Fibroblast of lung (primary cell): ENCODE measurements at regions not wholly inside any gene's neighbourhood (a gene's known extent, or its start where the extent isn't known, plus 50 kb on each side); places are given as distances from the start of the nearest gene placed in this dataset.

Experiments
- DNase-seq, 2 donors: peaks; one replicate each; pipeline versions ENCODE4 v3.0.0 to v3.0.0-alpha.2; 2010; ENCODE audit warnings: low read depth in 2 of 2
- H2AFZ ChIP-seq: 2 replicates; pipeline ENCODE4 v1.5.1; 2012; ENCODE audit warnings: low read length, control low read depth, inconsistent platforms
- H3K27ac ChIP-seq: 2 replicates; pipeline ENCODE4 v1.5.1; 2011; ENCODE audit warnings: low read length, control low read depth; ENCODE audit not compliant: insufficient read depth
- H3K27me3 ChIP-seq: 2 replicates; pipeline ENCODE4 v1.5.1; 2011; ENCODE audit warnings: mild to moderate bottlenecking, low read length; ENCODE audit not compliant: control insufficient read depth, insufficient read depth
- H3K36me3 ChIP-seq: 2 replicates; pipeline ENCODE4 v1.5.1; 2011; ENCODE audit warnings: low read length; ENCODE audit not compliant: control insufficient read depth, insufficient read depth
- H3K4me1 ChIP-seq: 2 replicates; pipeline ENCODE4 v1.5.1; 2011; ENCODE audit warnings: low read length; ENCODE audit not compliant: control insufficient read depth, insufficient read depth; ENCODE audit errors: extremely low read depth
- H3K4me2 ChIP-seq: 2 replicates; pipeline ENCODE4 v1.5.1; 2011; ENCODE audit warnings: low read length, control low read depth; ENCODE audit not compliant: insufficient read depth; ENCODE audit errors: extremely low read depth
- H3K4me3 ChIP-seq, 4 experiments: fragments of 200-600 bp in 1 of 4; sonication (generic) in 1 of 4; replicated peaks in 1 of 4; 2 replicates each; pipeline ENCODE4 v1.5.1; 2011 to 2016; ENCODE audit warnings: low read length in 4 of 4, low read depth in 3 of 4, mild to moderate bottlenecking in 3 of 4, control low read depth in 2 of 4, inconsistent platforms in 1 of 4, mixed read lengths in 1 of 4; ENCODE audit not compliant: insufficient read depth in 1 of 4; ENCODE audit errors: control extremely low read depth in 1 of 4
- H3K79me2 ChIP-seq: 2 replicates; pipeline ENCODE4 v1.5.1; 2012; ENCODE audit warnings: mild to moderate bottlenecking, low read length, inconsistent platforms; ENCODE audit not compliant: control insufficient read depth, insufficient read depth
- H3K9ac ChIP-seq: 2 replicates; pipeline ENCODE4 v1.5.1; 2011; ENCODE audit warnings: mild to moderate bottlenecking, low read length, control low read depth; ENCODE audit not compliant: insufficient read depth
- H3K9me3 ChIP-seq: 2 replicates; pipeline ENCODE4 v1.5.1; 2012; ENCODE audit warnings: low read depth, low read length; ENCODE audit not compliant: control insufficient read depth, insufficient read depth
- H4K20me1 ChIP-seq: 2 replicates; pipeline ENCODE4 v1.5.1; 2011; ENCODE audit warnings: low read length; ENCODE audit not compliant: control insufficient read depth, insufficient read depth; ENCODE audit errors: extremely low read depth
- EZH2 ChIP-seq: IDR thresholded peaks from 2 replicates; pipeline ENCODE4 v1.5.1; 2012; ENCODE audit warnings: low read length, control low read depth, mild to moderate bottlenecking; ENCODE audit errors: missing control alignments
- TF ChIP-seq, protein P1 (sequence below), 2 donors: IDR thresholded peaks in 1 of 2; conservative IDR thresholded peaks in 1 of 2; 1 replicate in 1 of 2; 2 replicates in 1 of 2; pipeline ENCODE4 v1.5.1; 2011 to 2012; ENCODE audit warnings: low read length in 2 of 2, control low read depth in 1 of 2, inconsistent platforms in 1 of 2, low read depth in 1 of 2, mild to moderate bottlenecking in 1 of 2

DNA sequence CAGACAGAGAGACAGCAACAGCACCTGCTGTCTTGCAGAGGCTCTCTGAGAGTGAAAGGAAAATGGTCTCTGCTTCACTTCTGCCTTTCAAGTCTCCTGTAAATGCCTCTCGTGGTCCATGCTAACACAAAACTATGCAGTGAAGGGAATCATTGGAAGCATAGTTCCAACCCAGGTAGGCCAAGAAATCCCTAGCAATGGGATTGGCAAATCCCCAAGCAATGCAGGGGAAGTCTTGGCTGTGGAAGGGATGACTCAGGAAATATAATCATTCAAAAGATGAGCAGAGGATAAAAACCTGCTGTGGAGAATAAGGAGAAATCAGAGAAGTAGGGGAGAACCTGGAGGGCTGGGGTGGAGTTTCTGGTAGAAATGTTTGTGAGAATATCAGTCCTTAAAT is 216.1 kb upstream of the ZBED5 start:
- Histone ChIP-seq H3K4me3 (no peak overlapping the region), H3K36me3 (no peaks in the 10 kb centered on the region), H3K4me2 (no peak overlapping the region), H3K4me1 (no peaks in the 10 kb centered on the region), H2AFZ (no peak overlapping the region), H3K27me3 (peaks cover 22% of the 10 kb centered on the region), H3K27ac (no peak overlapping the region), H3K9ac (no peak overlapping the region), H3K9me3 (no peaks in the 10 kb centered on the region), H3K79me2 (no peaks in the 10 kb centered on the region), H4K20me1 (no peaks in the 10 kb centered on the region)
- TF ChIP-seq EZH2: no peak
- TF ChIP-seq, protein P1, sequence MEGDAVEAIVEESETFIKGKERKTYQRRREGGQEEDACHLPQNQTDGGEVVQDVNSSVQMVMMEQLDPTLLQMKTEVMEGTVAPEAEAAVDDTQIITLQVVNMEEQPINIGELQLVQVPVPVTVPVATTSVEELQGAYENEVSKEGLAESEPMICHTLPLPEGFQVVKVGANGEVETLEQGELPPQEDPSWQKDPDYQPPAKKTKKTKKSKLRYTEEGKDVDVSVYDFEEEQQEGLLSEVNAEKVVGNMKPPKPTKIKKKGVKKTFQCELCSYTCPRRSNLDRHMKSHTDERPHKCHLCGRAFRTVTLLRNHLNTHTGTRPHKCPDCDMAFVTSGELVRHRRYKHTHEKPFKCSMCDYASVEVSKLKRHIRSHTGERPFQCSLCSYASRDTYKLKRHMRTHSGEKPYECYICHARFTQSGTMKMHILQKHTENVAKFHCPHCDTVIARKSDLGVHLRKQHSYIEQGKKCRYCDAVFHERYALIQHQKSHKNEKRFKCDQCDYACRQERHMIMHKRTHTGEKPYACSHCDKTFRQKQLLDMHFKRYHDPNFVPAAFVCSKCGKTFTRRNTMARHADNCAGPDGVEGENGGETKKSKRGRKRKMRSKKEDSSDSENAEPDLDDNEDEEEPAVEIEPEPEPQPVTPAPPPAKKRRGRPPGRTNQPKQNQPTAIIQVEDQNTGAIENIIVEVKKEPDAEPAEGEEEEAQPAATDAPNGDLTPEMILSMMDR (conservative IDR thresholded peaks at IDR 0.05 in 1 of 2, IDR thresholded peaks at IDR 0.05 in 1 of 2; ENCODE audit: low read depth in 1 of 2, low read length in 2 of 2): no peak
- no peak for DNase-seq

DNA sequence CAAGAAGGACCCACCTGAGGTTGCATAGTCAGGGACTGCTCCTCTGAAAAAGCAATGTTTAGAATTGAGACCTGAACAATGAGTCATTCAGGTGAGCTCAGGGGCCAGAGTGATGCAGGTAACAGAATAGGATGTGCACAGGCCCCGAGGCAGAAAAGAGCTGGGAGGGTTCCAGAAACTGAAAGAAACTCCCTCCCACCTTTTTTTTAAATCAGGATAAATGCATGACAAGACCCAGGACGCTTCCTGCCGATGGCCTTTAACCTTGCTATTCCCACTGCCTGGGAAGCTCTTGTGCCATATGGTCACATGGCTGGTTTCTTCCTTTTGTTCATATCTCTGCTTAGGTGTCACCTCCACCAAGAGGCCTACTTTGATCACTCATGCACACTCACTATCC is 214.2 kb upstream of the ZBED5 start:
- H2AFZ ChIP-seq: no peak overlapping the region
- DNase-seq: no peak
- no peaks in the 10 kb centered on the region for H3K4me1 ChIP-seq
- H3K4me2 ChIP-seq: no peak overlapping the region
- H4K20me1 ChIP-seq: no peaks in the 10 kb centered on the region
- no peak overlapping the region for H3K9ac ChIP-seq
- peaks cover 13% of the 10 kb centered on the region for H3K27me3 ChIP-seq
- TF ChIP-seq EZH2: no peak
- TF ChIP-seq, protein P1 (conservative IDR thresholded peaks at IDR 0.05 in 1 of 2, IDR thresholded peaks at IDR 0.05 in 1 of 2; ENCODE audit: low read depth in 1 of 2, low read length in 2 of 2): no peak
- no peak overlapping the region for H3K27ac ChIP-seq
- no peaks in the 10 kb centered on the region for H3K36me3 ChIP-seq
- no peaks in the 10 kb centered on the region for H3K9me3 ChIP-seq
- no peaks in the 10 kb centered on the region for H3K79me2 ChIP-seq
- H3K4me3 ChIP-seq: no peak overlapping the region

DNA sequence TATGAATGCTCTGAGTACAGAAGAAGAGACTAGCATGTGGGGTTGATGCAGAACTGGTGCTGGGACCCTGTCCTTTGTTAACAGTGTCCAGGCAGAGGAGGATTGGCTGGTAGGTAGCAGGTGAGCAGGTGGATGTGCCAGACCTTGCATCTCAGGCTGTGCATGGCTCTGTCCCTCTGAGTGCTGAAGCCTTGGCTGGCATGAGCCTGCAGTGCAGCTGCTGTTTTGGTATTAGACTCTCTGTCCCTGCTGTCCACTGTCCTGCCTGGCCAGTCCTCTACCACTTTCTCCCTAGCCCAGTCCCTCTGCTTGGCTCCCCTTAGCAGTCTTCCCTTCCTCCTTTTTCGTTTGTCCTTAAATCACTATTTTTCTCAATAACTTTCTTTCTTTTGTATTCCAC is 213.6 kb upstream of the ZBED5 start:
- Histone ChIP-seq H3K27me3 (peaks cover 15% of the 10 kb centered on the region), H3K36me3 (no peaks in the 10 kb centered on the region), H4K20me1 (no peaks in the 10 kb centered on the region), H3K9ac (no peak overlapping the region), H3K4me3 (no peak overlapping the region), H3K27ac (no peak overlapping the region), H3K9me3 (no peaks in the 10 kb centered on the region), H3K4me1 (no peaks in the 10 kb centered on the region), H3K4me2 (no peak overlapping the region), H3K79me2 (no peaks in the 10 kb centered on the region), H2AFZ (no peak overlapping the region)
- no peak for DNase-seq
- TF ChIP-seq, protein P1 (conservative IDR thresholded peaks at IDR 0.05 in 1 of 2, IDR thresholded peaks at IDR 0.05 in 1 of 2; ENCODE audit: low read depth in 1 of 2, low read length in 2 of 2): no peak
- TF ChIP-seq EZH2: no peak
